ENCODE measurements at regions not wholly inside any gene's neighbourhood (a gene's known extent, or its start where the extent isn't known, plus 50 kb on each side); places are given as distances from the start of the nearest gene placed in this dataset.

DNA sequence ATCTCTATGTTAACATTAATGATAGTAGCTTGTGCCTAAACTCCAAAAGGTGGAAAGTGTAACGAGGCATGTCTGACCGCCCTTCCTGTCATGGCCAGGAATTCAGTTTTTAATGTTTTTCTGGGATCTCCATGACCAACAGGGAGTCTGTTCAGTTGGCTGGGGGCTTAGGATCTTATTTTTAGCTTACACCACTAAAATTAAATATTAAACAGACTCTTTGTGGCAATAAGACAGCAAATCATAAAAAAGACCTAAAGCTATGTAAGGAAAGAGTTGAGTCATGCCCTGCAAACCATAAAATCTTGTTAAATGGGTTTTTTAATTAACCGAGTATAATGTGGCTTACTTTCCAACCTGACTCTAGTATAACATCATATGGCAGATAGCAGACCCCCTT is 247.8 kb downstream of the DIRAS2 start:
- H3K36me3 Mint-ChIP-seq (ENCODE audit: low read depth), result no peaks in the 10 kb centered on the region
- peaks cover 12% of the 10 kb centered on the region for H3K27me3 Mint-ChIP-seq
- no peak overlapping the region for H3K4me3 Mint-ChIP-seq
- no peaks in the 10 kb centered on the region for H3K9me3 Mint-ChIP-seq
- no peak for DNase-seq
- no peaks in the 10 kb centered on the region for H3K4me1 Mint-ChIP-seq (ENCODE audit: low read depth)
- no peak overlapping the region for H3K27ac Mint-ChIP-seq

DNA sequence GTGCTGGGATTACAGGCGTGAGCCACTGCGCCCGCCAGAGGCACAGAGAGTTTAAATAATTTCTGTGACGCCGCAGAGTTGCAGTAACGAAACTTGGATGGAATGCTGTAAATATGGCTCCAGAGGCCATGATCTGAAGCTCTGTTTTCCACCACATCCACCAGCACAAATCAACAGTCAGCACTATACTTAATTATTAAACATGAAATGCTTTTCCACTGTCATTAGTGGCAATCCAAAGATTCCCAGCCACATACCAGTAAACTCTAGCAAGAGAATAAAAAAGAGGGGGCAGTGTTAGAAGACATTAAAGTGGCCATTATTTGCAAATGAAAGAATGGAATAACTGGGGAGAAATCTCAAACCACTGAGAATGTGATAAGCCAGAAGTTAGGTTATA is 242.5 kb downstream of the DIRAS2 start:
- Mint-ChIP-seq H3K4me1 (ENCODE audit: low read depth) (no peaks in the 10 kb centered on the region), H3K4me3 (no peak overlapping the region), H3K9me3 (no peaks in the 10 kb centered on the region)

DNA sequence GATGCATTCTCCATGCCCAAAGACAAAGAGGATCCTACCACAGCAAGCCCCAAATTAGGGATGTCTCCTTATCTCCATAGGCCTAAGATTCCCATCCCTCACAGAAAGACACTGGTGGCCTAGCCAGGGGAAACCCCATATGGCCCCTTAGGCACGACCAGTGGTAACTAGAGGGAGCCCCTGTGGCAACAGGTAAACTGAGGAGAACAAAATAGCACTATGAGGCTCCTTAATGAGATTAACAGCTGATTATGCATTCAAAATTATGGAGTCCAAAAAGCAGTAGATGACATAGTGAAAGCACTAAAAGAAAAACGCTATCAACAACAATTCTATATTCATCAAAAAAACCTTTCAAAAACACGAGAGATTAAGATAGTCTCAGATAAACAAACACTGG is 234.0 kb downstream of the DIRAS2 start:
- peaks cover 13% of the 10 kb centered on the region for H3K27me3 Mint-ChIP-seq
- H3K36me3 Mint-ChIP-seq (ENCODE audit: low read depth), result no peaks in the 10 kb centered on the region
- DNase-seq, result no peak
- no peak overlapping the region for H3K27ac Mint-ChIP-seq
- no peaks in the 10 kb centered on the region for H3K4me1 Mint-ChIP-seq (ENCODE audit: low read depth)
- H3K4me3 Mint-ChIP-seq, result no peak overlapping the region
- H3K9me3 Mint-ChIP-seq, result peaks cover 8% of the 10 kb centered on the region

More for the DNA sequence above, 242.5 kb downstream of the DIRAS2 start:
- Mint-ChIP-seq H3K27ac (no peak overlapping the region), H3K27me3 (peaks cover 13% of the 10 kb centered on the region), H3K36me3 (ENCODE audit: low read depth) (no peaks in the 10 kb centered on the region)
- DNase-seq, result no peak

DNA sequence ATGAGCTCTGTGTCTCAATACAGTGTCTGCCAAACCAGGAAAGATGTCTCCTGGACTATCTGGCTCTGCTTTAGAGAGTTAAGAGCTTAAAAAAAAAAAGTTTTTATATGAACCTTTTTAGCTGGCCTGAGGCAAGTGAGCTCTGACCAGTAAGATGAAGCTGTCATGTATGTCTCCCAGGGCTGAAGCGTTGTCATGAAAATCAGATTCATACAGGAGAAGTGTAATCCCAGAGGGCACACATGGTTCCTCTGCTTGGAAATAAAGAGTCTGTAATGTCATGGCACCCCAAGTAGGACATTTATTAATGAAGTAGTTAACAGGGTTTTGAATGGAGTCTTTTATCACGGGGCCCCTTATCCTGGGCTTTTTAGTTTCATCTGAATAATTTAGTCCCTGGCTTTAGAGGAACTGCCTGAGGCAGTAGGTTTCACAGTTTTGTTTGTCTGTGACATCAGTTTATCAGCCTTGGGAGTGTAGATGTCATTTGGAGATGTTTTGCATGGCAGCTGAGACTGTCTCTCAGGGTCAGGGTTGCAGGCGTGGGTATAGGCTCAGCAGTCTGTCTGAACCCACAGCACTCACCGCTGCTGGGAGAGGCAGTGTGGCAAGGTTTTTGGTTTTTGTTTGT is 223.3 kb downstream of the DIRAS2 start:
- no peak for DNase-seq
- Mint-ChIP-seq H3K9me3 (no peaks in the 10 kb centered on the region), H3K27me3 (peaks cover 3% of the 10 kb centered on the region), H3K27ac (no peak overlapping the region), H3K4me1 (ENCODE audit: low read depth) (no peaks in the 10 kb centered on the region), H3K36me3 (ENCODE audit: low read depth) (no peaks in the 10 kb centered on the region), H3K4me3 (no peak overlapping the region)

- Mint-ChIP-seq H3K4me3 (no peak overlapping the region), H3K4me1 (ENCODE audit: low read depth) (no peaks in the 10 kb centered on the region), H3K27ac (no peak overlapping the region), H3K36me3 (ENCODE audit: low read depth) (no peaks in the 10 kb centered on the region), H3K27me3 (peaks cover 3% of the 10 kb centered on the region), H3K9me3 (no peaks in the 10 kb centered on the region)
- DNase-seq, result no peak
Observed at GRCh38 chr9:90420211-90420610, 222.4 kb downstream of the DIRAS2 start.

- Mint-ChIP-seq H3K36me3 (ENCODE audit: low read depth) (no peaks in the 10 kb centered on the region), H3K27ac (no peak overlapping the region), H3K4me3 (no peak overlapping the region), H3K4me1 (ENCODE audit: low read depth) (no peaks in the 10 kb centered on the region), H3K27me3 (peaks cover 6% of the 10 kb centered on the region), H3K9me3 (no peaks in the 10 kb centered on the region)
- DNase-seq, result no peak
Observed at GRCh38 chr9:90420768-90421513, 221.7 kb downstream of the DIRAS2 start.

GRCh38 chr9:90421786-90422185 is 220.8 kb downstream of the DIRAS2 start:
- H3K36me3 Mint-ChIP-seq (ENCODE audit: low read depth), result no peaks in the 10 kb centered on the region
- no peaks in the 10 kb centered on the region for H3K4me1 Mint-ChIP-seq (ENCODE audit: low read depth)
- no peaks in the 10 kb centered on the region for H3K9me3 Mint-ChIP-seq
- peaks cover 6% of the 10 kb centered on the region for H3K27me3 Mint-ChIP-seq
- DNase-seq, result no peak
- H3K4me3 Mint-ChIP-seq, result no peak overlapping the region
- H3K27ac Mint-ChIP-seq, result no peak overlapping the region

GRCh38 chr9:90423661-90424193 is 218.9 kb downstream of the DIRAS2 start:
- H3K27me3 Mint-ChIP-seq, result peaks cover 9% of the 10 kb centered on the region
- H3K4me1 Mint-ChIP-seq (ENCODE audit: low read depth), result no peaks in the 10 kb centered on the region
- H3K27ac Mint-ChIP-seq, result no peak overlapping the region
- H3K36me3 Mint-ChIP-seq (ENCODE audit: low read depth), result no peaks in the 10 kb centered on the region
- no peak for DNase-seq
- H3K9me3 Mint-ChIP-seq, result no peaks in the 10 kb centered on the region
- no peak overlapping the region for H3K4me3 Mint-ChIP-seq

DNA sequence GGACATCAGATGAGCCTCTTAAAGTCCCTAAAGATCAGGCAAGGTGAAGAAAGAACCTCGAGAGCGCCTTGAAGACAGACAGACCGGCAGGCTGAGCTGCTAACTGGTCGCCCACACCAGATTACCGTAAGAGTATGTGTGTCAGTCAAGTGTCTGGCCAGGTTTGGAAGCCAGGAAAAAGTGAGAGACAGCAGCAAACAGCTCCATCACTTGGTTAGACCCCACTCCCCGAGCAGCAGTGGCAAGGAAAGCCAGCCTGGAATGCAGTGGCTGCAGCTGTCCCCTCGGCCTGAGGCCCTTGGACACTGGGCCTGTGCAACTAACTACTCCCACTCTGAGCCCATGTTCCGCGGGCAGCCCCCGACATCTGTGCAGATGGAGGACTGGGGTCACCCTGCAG is 214.1 kb downstream of the DIRAS2 start:
- no peak for DNase-seq
- Mint-ChIP-seq H3K9me3 (no peaks in the 10 kb centered on the region), H3K27ac (no peak overlapping the region), H3K4me1 (ENCODE audit: low read depth) (no peaks in the 10 kb centered on the region), H3K36me3 (ENCODE audit: low read depth) (no peaks in the 10 kb centered on the region), H3K4me3 (no peak overlapping the region), H3K27me3 (peaks cover 14% of the 10 kb centered on the region)

GRCh38 chr9:90432951-90433350 is 209.7 kb downstream of the DIRAS2 start:
- Mint-ChIP-seq H3K27me3 (peaks cover 29% of the 10 kb centered on the region), H3K9me3 (no peaks in the 10 kb centered on the region), H3K4me3 (no peak overlapping the region), H3K36me3 (ENCODE audit: low read depth) (no peaks in the 10 kb centered on the region), H3K27ac (no peak overlapping the region), H3K4me1 (ENCODE audit: low read depth) (no peaks in the 10 kb centered on the region)
- no peak for DNase-seq

DNA sequence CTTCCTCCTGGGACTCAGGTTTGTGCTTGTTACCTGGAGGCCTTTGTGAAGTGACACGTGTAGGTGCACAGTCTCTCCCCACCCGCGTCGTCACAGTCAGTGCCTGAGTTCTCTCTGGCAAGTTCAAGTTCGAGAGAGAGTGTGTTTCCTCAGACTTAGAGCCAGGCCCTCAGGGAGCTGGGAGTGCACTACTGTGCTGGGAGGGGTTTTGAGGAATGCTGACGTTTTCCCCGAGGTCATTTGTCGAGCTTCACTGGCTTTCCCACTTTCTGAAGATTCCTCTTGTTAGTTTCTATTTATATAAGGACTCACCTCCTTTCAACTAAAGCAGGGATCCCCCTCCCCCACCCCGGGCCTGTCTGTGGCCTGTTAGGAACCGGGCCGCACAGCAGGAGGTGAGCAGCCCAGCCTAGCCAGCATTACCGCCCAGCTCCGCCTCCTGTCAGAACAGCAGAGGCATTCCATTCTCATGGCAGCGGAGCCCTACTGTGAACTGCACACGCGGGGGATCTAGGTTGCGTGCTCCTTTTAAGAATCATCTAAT is 209.2 kb downstream of the DIRAS2 start:
- no peak overlapping the region for H3K4me3 Mint-ChIP-seq
- no peaks in the 10 kb centered on the region for H3K36me3 Mint-ChIP-seq (ENCODE audit: low read depth)
- H3K27me3 Mint-ChIP-seq, result peaks cover 28% of the 10 kb centered on the region
- no peak overlapping the region for H3K27ac Mint-ChIP-seq
- H3K4me1 Mint-ChIP-seq (ENCODE audit: low read depth), result no peaks in the 10 kb centered on the region
- DNase-seq, result no peak
- H3K9me3 Mint-ChIP-seq, result no peaks in the 10 kb centered on the region

DNA sequence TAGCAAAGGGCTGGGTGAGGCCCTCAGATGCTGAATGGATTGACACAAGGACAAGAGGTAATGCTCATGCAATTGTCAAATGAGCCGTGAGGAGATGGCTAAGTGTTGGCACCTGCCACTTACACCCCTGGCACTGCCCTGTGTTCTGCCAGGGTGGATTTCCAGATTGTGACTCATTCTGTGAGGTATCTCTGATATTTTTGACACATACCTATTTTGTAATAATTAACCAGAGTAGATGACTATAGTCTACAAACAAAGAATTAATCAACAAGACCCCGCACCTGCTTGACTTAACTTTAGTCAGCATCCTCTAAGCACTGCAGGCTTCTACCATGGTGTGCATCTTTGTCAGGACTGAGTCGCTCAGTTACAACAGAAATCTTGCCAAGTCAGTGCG is 200.8 kb downstream of the DIRAS2 start:
- H3K27ac Mint-ChIP-seq, result no peak overlapping the region
- H3K27me3 Mint-ChIP-seq, result peaks cover 20% of the 10 kb centered on the region
- no peaks in the 10 kb centered on the region for H3K4me1 Mint-ChIP-seq (ENCODE audit: low read depth)
- no peaks in the 10 kb centered on the region for H3K36me3 Mint-ChIP-seq (ENCODE audit: low read depth)
- no peaks in the 10 kb centered on the region for H3K9me3 Mint-ChIP-seq
- no peak for DNase-seq
- no peak overlapping the region for H3K4me3 Mint-ChIP-seq

GRCh38 chr9:90442723-90443122 is 199.9 kb downstream of the DIRAS2 start:
- no peaks in the 10 kb centered on the region for H3K9me3 Mint-ChIP-seq
- H3K27me3 Mint-ChIP-seq, result peaks cover 16% of the 10 kb centered on the region
- no peak overlapping the region for H3K4me3 Mint-ChIP-seq
- H3K4me1 Mint-ChIP-seq (ENCODE audit: low read depth), result no peaks in the 10 kb centered on the region
- no peak for DNase-seq
- no peak overlapping the region for H3K27ac Mint-ChIP-seq
- H3K36me3 Mint-ChIP-seq (ENCODE audit: low read depth), result no peaks in the 10 kb centered on the region

- peaks cover 24% of the 10 kb centered on the region for H3K27me3 Mint-ChIP-seq
- no peak overlapping the region for H3K4me3 Mint-ChIP-seq
- no peaks in the 10 kb centered on the region for H3K36me3 Mint-ChIP-seq (ENCODE audit: low read depth)
- no peak overlapping the region for H3K27ac Mint-ChIP-seq
- no peaks in the 10 kb centered on the region for H3K9me3 Mint-ChIP-seq
- H3K4me1 Mint-ChIP-seq (ENCODE audit: low read depth), result no peaks in the 10 kb centered on the region
- no peak for DNase-seq
Observed at GRCh38 chr9:90444609-90445204, 197.9 kb downstream of the DIRAS2 start.

GRCh38 chr9:90445391-90445790 is 197.2 kb downstream of the DIRAS2 start:
- no peaks in the 10 kb centered on the region for H3K9me3 Mint-ChIP-seq
- no peaks in the 10 kb centered on the region for H3K36me3 Mint-ChIP-seq (ENCODE audit: low read depth)
- no peak for DNase-seq
- no peak overlapping the region for H3K4me3 Mint-ChIP-seq
- peaks cover 24% of the 10 kb centered on the region for H3K27me3 Mint-ChIP-seq
- no peak overlapping the region for H3K27ac Mint-ChIP-seq
- H3K4me1 Mint-ChIP-seq (ENCODE audit: low read depth), result no peaks in the 10 kb centered on the region

Measured in activated T-cell treated with anti-CD3 and anti-CD28 coated beads, Interleukin-2, amount 50 U/mL, for 24 hours (primary cell).